ENCODE measurements at regions not wholly inside any gene's neighbourhood (a gene's known extent, or its start where the extent isn't known, plus 50 kb on each side); places are given as distances from the start of the nearest gene placed in this dataset.

DNA sequence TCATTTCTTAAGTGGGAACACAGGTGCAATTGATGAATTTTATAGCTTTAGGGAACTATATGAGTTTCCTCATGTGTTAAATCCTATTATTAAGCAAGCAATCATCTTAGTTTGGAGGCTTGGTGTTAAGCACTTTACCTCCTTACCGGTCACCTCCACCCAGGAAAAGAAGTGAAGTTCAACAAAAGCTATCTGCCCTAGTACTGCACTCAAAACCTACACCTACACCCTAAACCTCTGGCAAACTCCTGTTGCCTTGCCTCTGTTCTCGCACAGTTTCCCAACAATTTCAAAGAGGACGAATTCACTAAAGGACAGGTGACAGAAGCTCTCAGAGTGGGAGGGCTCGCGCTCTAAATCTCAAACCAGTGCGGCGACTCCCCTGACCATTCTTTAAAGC lies 85.7 kb upstream of the TENT5D start:
- no peak for TF ChIP-seq JUND (IDR thresholded peaks at IDR 0.05; ENCODE audit: low read depth)
- in situ Hi-C loops (cut with HindIII; ENCODE audit: low pct_unique_long_range_greater_than_20kb, low sequenced_read_pairs), result no loop called here
- no peak for DNase-seq (ENCODE audit: low read depth in 1 of 2, low spot score in 1 of 2)

DNA sequence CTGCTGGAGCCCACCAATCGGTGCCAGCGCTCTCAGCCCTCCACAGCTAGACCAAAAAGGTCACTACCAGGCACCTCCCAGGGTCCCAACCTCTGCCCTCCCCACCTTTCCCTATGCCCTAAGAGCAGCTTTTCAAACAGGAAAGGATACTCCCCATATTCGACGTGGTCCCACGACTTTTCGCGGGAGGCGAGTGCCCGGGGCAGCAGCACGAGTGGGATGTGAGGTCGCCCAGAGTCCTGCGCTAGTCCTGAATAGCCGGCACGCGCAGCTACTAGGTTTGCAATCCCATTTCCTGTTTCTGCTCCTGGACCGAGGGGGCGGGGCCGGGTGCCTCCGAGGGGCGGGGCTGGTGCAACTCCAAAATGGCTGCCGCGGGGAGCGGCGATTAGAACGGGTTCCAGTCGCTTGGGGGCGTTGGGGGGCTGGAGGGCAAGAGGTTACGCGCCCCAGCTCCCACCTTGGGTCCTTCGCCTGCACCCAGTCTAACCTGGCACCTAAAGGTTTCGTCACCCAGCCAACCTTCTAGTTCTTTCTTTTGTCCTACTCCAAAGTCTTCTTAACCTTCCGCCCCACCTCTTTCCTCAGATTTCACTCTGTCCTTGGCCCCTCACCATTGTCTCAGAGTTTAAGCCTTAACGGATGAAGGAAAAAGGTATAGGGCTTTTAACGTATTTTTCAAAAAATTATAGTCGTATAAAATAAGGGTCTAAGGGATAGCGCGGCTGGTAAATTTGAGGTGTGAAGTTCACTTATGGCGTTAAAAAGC lies 85.0 kb upstream of the TENT5D start:
- no peak for TF ChIP-seq JUND (IDR thresholded peaks at IDR 0.05; ENCODE audit: low read depth)
- no peak for DNase-seq (ENCODE audit: low read depth in 1 of 2, low spot score in 1 of 2)
- in situ Hi-C loops (cut with HindIII; ENCODE audit: low pct_unique_long_range_greater_than_20kb, low sequenced_read_pairs), result no loop called here

DNA sequence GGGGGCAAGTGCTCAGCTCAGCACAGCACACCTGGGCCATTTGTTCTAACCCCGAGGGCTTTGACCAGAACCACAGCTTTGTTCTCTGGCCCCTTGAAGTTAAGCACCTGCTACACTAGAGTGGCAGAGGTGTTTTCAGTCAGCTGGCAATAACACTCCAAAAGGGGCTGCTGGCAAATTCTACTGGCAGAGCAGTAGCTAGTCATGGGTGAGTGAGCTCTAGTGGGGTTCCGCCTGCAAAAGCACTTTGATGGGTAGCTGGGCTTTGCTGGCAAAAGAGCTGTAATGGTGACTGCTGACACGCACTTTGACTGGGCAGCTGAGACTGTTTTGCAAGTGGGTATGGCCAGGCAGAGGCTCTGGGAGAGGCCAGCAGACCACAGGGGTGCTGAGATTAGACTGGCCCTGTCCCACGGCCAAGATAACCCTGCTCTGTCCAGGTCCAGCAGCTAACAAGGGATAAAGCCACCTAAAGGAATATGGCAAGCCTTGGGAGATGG lies 65.2 kb upstream of the TENT5D start:
- DNase-seq (ENCODE audit: low read depth in 1 of 2, low spot score in 1 of 2), result no peak
- in situ Hi-C loops (cut with HindIII; ENCODE audit: low pct_unique_long_range_greater_than_20kb, low sequenced_read_pairs), result no loop called here
- no peak for TF ChIP-seq JUND (IDR thresholded peaks at IDR 0.05; ENCODE audit: low read depth)
